ENCODE measurements at regions not wholly inside any gene's neighbourhood (a gene's known extent, or its start where the extent isn't known, plus 50 kb on each side); places are given as distances from the start of the nearest gene placed in this dataset.
A peak's percentile ranks its signal among the peaks of the same experiment; 100 is the strongest.

GRCh38 chr11:29251738-29252137 is 765.1 kb downstream of the KCNA4 start:
- DNase-seq (ENCODE audit: low read depth) = no peak

- no peak for DNase-seq (ENCODE audit: low read depth)
Observed at GRCh38 chr11:29249713-29250112, 767.1 kb downstream of the KCNA4 start.

- no peak for DNase-seq (ENCODE audit: low read depth)
Observed at GRCh38 chr11:29244355-29244754, 772.5 kb downstream of the KCNA4 start.

GRCh38 chr11:29243616-29244015 is 773.2 kb downstream of the KCNA4 start:
- no peak for DNase-seq (ENCODE audit: low read depth)

GRCh38 chr11:29231991-29232390 is 784.8 kb downstream of the KCNA4 start:
- DNase-seq (ENCODE audit: low read depth) = no peak

- no peak for DNase-seq (ENCODE audit: low read depth)
Observed at GRCh38 chr11:29231586-29231985, 785.2 kb downstream of the KCNA4 start.

- DNase-seq (ENCODE audit: low read depth) = no peak
Observed at GRCh38 chr11:29227811-29228210, 789.0 kb downstream of the KCNA4 start.

GRCh38 chr11:29224739-29225384 is 792.0 kb downstream of the KCNA4 start:
- DNase-seq (ENCODE audit: low read depth) = no peak

GRCh38 chr11:29219531-29219930 is 797.3 kb downstream of the KCNA4 start:
- DNase-seq (ENCODE audit: low read depth) = peak; percentile 8

- no peak for DNase-seq (ENCODE audit: low read depth)
Observed at GRCh38 chr11:29217901-29218300, 798.9 kb downstream of the KCNA4 start.

- no peak for DNase-seq (ENCODE audit: low read depth)
Observed at GRCh38 chr11:29214833-29215232, 802.0 kb downstream of the KCNA4 start.

GRCh38 chr11:29211202-29211601 is 805.6 kb downstream of the KCNA4 start:
- no peak for DNase-seq (ENCODE audit: low read depth)

- no peak for DNase-seq (ENCODE audit: low read depth)
Observed at GRCh38 chr11:29210426-29210825, 806.4 kb downstream of the KCNA4 start.

- DNase-seq (ENCODE audit: low read depth) = no peak
Observed at GRCh38 chr11:29208117-29208516, 808.7 kb downstream of the KCNA4 start.

GRCh38 chr11:29200791-29201562 is 815.9 kb downstream of the KCNA4 start:
- DNase-seq (ENCODE audit: low read depth) = no peak

GRCh38 chr11:29190313-29190712 is 826.5 kb downstream of the KCNA4 start:
- no peak for DNase-seq (ENCODE audit: low read depth)

- DNase-seq (ENCODE audit: low read depth) = no peak
Observed at GRCh38 chr11:29187215-29187614, 829.6 kb downstream of the KCNA4 start.

GRCh38 chr11:29184939-29185890 is 831.6 kb downstream of the KCNA4 start:
- DNase-seq (ENCODE audit: low read depth) = peak; percentile 95

GRCh38 chr11:29183301-29183700 is 833.5 kb downstream of the KCNA4 start:
- DNase-seq (ENCODE audit: low read depth) = no peak

GRCh38 chr11:29173660-29174062 is 843.2 kb downstream of the KCNA4 start:
- peak; percentile 54 for DNase-seq (ENCODE audit: low read depth)

GRCh38 chr11:29171360-29171950 is 845.4 kb downstream of the KCNA4 start:
- DNase-seq (ENCODE audit: low read depth) = no peak

- DNase-seq (ENCODE audit: low read depth) = no peak
Observed at GRCh38 chr11:29166306-29166705, 850.5 kb downstream of the KCNA4 start.
